ENCODE measurements at regions not wholly inside any gene's neighbourhood (a gene's known extent, or its start where the extent isn't known, plus 50 kb on each side); places are given as distances from the start of the nearest gene placed in this dataset.

DNA sequence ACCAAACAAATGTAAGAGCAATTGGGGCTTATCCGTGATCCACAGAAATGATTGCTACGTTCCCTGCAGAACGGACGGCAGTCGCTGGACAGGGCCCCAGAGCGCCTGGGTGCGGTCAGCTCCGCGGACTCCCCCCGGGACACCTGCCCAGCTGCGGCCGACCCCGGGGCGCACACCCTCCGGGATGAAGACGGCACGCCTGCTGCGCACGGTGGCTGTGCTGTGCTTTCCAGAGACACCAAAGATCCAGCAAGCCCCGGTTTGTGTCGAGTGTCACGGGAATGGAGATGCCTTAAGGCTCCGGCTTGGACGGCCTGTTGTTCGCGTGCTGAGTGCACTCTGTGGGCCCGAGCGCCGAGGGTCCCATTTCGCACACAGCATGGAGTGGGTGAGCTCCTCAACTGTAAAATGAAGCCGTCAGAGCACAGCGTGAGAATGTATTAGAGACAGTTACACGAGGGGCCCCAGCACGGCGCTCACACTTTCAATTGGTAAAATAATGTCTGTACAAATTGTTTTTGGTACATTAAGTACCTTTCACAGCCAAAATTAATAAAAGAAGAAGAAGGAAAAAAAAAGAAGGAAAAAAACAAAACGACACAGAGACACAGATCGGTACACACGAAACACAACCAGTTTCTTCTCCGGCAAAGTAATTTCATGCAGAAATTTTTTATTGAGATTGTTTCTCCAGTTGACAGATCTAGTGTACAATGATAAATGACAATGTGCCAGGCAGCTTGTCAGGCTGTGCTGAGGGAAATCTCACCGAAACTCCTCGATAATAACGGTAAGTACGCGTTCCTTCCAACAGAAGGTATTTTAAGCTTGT lies 615.8 kb upstream of the SALL3 start:
- no peak for DNase-seq (ENCODE audit: low read depth)

DNA sequence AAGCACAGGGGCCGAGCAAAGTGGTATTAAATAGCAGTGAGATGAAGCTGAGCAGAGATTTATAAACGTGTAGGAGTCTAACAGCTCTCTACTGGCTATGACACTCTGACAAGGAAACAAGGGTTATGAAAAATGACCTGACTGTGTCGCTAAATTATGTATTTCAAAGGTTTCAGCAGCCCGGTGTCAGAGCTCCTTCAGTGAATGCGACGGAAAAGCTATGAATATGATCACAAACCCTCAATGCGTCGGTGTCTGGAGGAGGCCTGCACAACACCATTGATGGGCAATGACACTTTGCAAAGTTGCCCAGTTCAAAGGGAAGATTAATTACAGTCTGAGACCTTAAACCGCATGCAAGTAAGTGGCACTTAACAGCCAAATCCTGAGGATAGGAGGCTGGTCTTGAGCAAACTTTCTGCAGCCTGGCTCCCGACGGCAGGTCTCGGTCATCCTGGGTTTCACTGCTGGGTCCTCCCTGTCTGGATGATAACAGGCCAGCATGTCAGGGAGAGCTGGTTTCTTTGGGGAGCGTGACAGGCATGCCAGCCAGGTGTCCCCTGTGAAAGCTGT lies 615.1 kb upstream of the SALL3 start:
- no peak for DNase-seq (ENCODE audit: low read depth)

DNA sequence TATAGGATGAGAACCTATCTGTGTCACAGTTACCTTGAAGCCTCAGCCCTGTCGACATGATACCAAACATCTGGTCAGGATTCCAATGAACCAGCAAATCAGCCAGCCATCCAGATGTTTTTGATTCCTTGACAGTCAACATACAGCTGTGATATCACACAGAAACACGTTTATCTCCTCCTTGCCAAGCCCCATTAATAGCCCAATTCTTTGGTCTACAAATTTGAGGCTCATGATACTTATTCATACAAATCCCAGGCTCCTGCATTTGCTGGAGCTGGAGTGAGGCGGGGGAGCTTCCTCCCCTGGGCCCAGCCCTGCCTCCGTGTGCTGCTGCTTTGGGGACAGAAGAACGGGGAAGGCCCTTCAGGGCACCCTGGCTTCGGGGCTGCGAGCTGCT lies 611.6 kb upstream of the SALL3 start:
- no peak for DNase-seq (ENCODE audit: low read depth)

GRCh38 chr18:78368726-78369125 lies 610.9 kb upstream of the SALL3 start:
- DNase-seq (ENCODE audit: low read depth): no peak

GRCh38 chr18:78376046-78376445 lies 603.6 kb upstream of the SALL3 start:
- no peak for DNase-seq (ENCODE audit: low read depth)

DNA sequence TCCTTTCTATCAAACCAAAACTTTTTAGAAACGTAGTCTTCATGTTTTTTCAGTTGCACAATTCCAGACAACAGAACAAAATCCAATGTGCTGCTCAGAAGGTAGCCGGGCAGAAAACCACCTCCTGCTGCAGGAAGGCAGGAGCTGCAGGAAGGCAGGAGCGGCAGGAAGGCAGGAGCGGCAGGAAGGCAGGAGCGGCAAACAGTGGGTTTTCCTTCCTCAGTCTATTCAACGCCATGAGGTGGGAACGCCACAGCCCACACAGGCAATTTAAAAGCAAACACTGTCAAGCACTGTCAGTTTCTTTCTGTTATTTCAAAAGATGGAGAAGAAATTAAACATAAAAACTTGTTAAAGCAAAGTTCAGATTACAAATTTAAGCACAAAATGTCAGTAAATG lies 601.2 kb upstream of the SALL3 start:
- no peak for DNase-seq (ENCODE audit: low read depth)

DNA sequence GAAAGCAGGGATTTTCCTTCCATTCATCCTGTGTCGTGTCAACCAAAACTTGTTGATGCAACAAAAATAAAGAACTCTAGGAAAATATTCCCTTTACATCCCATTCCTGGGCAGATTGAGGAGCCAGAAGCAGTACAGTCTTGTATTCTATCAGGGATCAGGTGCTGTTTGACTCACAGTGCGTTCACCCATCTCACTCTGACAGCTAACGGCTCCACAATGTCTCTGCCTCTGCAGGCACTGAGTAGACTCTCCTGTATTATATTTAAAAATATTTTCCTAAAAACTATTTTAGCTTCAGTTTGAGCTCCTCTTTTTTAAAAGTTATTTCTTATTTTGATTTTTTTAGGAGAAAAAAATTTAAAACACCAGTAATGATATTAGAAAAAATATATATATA lies 600.6 kb upstream of the SALL3 start:
- no peak for DNase-seq (ENCODE audit: low read depth)

GRCh38 chr18:78390348-78390951 lies 589.2 kb upstream of the SALL3 start:
- DNase-seq (ENCODE audit: low read depth): no peak

DNA sequence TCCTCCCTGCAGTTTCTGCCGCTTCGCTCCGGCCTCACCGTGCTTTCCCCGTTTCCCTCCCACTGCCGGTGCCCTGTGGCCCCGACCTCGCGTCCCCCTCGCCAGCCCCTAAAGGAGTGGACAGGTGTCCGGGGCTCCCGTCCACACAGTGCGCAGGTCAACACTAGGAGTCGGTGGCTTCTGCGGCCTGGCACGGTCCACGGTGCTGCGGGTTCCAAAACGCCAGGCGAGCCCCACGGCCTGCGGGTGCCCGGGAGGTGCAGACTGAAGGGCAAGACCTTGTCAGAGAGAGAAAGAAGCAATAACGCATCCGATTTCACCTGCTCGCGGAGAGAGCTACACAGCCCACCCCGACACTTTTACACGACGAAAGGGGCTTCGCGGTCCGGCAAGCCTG lies 588.7 kb upstream of the SALL3 start:
- no peak for DNase-seq (ENCODE audit: low read depth)

GRCh38 chr18:78393086-78393862 lies 586.3 kb upstream of the SALL3 start:
- no peak for DNase-seq (ENCODE audit: low read depth)

- DNase-seq (ENCODE audit: low read depth): no peak
Observed at GRCh38 chr18:78396077-78396476, 583.5 kb upstream of the SALL3 start.

- DNase-seq (ENCODE audit: low read depth): no peak
Observed at GRCh38 chr18:78396756-78397155, 582.9 kb upstream of the SALL3 start.

DNA sequence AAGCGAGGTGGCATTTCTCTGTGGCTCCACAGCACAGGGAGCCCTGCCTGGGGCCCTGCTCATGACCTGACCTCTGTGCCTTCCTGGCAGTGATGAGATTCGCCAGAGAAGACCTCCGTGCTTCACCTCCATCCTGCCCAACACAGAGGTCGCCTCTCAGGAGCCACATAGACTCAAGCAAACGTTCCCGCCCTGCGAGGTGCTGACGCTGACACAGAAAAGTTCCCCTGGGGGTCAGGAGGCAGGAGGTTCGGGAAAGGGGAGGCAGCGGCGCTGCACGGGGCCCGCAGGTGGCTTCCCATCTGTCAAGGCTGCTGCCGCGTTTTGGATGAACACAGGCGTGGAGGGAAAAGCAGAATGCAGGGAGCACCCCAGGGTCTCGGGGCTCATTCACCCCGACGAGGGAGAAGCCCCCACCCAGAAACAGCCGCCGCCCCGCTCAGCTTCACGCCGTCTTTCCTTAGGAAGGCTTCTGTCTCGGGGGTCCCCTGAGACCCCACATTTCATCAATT lies 579.6 kb upstream of the SALL3 start:
- DNase-seq (ENCODE audit: low read depth): no peak

DNA sequence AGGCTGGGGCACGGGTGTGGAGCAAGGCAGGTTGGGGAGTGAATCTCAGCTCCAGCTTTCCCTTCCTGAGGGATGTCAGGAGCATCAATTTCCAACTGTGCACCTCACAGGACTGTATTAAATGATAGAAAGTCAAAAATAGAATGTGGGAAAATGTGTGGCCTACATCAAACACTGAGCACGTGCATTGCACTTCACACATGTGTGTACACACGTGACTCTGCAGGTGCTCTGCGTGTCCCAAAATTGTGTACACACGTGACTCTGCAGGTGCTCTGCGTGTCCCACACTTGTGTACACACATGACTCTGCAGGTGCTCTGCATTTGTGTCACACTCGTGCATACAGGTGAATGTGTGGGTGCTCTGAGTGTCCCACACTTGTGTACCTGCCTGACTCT lies 577.2 kb upstream of the SALL3 start:
- DNase-seq (ENCODE audit: low read depth): no peak

DNA sequence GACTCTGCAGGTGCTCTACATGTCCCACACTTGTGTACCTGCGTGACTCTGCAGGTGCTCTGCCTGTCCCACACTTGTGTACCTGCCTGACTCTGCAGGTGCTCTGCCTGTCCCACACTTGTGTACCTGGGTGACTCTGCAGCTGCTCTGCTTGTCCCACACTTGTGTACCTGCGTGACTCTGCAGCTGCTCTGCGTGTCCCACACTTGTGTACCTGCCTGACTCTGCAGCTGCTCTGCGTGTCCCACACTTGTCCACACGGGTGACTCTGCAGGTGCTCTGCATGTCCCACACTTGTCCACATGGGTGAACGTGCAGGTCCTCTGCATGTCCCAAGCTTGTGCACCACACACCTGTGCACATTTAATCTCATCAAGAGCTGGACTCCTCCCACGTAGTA lies 576.7 kb upstream of the SALL3 start:
- DNase-seq (ENCODE audit: low read depth): no peak

DNA sequence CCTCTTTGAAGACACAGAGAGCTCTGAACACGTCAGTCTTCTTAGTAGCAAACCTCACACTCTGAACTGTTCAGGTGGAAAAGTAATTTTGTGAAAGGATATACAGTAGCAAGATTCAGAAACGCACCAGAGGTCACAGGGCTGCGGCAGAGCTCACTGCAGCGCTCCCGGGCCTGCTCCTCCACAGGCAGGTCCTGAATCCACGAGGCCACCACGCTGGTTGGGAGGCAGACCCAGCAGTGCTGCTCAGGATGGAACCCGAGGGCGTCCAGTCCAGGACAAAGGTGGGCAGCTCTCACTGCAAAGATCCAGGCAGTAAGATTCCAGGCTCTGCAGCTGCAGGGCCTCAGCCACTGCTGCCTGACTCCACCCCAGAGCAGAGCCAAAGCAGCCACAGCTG lies 576.2 kb upstream of the SALL3 start:
- no peak for DNase-seq (ENCODE audit: low read depth)

- DNase-seq (ENCODE audit: low read depth): no peak
Observed at GRCh38 chr18:78405763-78406162, 573.9 kb upstream of the SALL3 start.

- no peak for DNase-seq (ENCODE audit: low read depth)
Observed at GRCh38 chr18:78406743-78407465, 572.7 kb upstream of the SALL3 start.

DNA sequence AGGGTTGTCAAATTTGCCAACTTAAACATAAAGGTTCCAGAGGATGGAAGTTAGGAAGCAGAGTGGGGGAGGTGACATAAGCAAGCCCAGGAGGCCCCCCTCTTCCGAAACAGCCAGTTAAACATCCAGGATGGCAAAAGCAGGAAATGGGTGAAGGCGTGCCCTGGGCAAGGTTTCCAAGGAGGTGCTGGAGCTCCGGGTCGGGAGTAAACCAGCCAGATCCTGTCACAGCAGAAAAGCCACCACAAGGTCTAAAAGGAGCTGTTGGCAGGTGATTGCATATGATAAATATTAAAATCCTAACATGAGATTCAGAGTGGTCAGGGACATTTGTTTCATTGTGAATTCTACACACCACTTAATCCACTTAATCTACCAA lies 572.2 kb upstream of the SALL3 start:
- DNase-seq (ENCODE audit: low read depth): no peak

DNA sequence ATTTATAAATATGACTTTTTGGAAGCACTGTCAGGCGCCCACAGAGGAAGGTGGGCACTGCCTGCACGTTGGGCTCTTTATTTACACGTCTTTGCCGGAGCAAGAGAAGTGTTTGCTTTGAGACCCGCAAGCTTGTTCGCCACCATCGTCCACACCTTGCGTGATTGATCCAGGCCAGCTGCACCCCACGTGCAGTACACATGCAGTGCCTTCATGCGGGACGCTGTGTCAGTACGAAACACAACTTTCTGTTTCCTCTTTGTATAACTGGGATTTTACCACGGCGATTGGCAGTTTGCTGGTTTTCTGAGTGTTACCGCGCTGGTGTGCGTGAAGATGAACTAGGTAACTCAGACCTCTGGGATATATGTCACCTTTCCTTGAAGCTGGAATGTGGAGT lies 571.0 kb upstream of the SALL3 start:
- DNase-seq (ENCODE audit: low read depth): no peak

- DNase-seq (ENCODE audit: low read depth): no peak
Observed at GRCh38 chr18:78410094-78410786, 569.4 kb upstream of the SALL3 start.
